GM12878 (cell line): ENCODE measurements at regions not wholly inside any gene's neighbourhood (a gene's known extent, or its start where the extent isn't known, plus 50 kb on each side); places are given as distances from the start of the nearest gene placed in this dataset.

Experiments
- ATAC-seq: fragments of 200-7000 bp; cut with Tn5 transposase; 3 replicates; pipeline ENCODE4 v1.9.1; 2020; ENCODE audit warnings: mild to moderate bottlenecking, moderate library complexity
- BruUV-seq: library from RNA; stranded (reverse); fragments of 400-500 nt; replicated peaks from 2 replicates; lab custom pipeline; 2021; lab: Mats Ljungman, UMichigan
- CTCF ChIA-PET: fragments of 300-600 bp; sonication (Branson Sonifier 250); formaldehyde crosslinking; extraction: SDS; loops from one replicate; lab custom pipeline; 2021; ENCODE audit warnings: inconsistent platforms; lab: Yijun Ruan, JAX
- POLR2A ChIA-PET: fragments of 350-600 bp; formaldehyde crosslinking; extraction: SDS; loops from one replicate; lab custom pipeline; 2021; ENCODE audit warnings: inconsistent platforms; lab: Charles Lee
- RAD21 ChIA-PET: fragments of 300-600 bp; sonication (Branson Sonifier 250); formaldehyde crosslinking; loops from one replicate; lab custom pipeline; 2023; ENCODE audit warnings: antibody characterized with exemption; ENCODE audit not compliant: unreplicated experiment; lab: Charles Lee
- SMC1A ChIA-PET: fragments of 300-600 bp; sonication (Branson Sonifier 250); formaldehyde crosslinking; loops from one replicate; lab custom pipeline; 2023; ENCODE audit not compliant: unreplicated experiment, uncharacterized antibody; lab: Charles Lee
- DNase-seq: peaks from one replicate; pipeline ENCODE4 v3.0.0-alpha.2; 2011; ENCODE audit warnings: low read depth, low spot score
- FAIRE-seq: peaks from 3 replicates; lab custom pipeline; 2011; peaks lifted over from hg19 to GRCh38; lab: Jason Lieb, UNC
- H2AFZ ChIP-seq: 2 replicates; pipeline ENCODE4 v1.6.0; 2011; ENCODE audit warnings: low read depth, low read length, control low read depth; ENCODE audit not compliant: control insufficient read depth
- H3K27ac ChIP-seq: 2 replicates; pipeline ENCODE4 v1.5.1; 2011; ENCODE audit warnings: control low read depth; ENCODE audit not compliant: control insufficient read depth, insufficient read depth
- H3K27me3 ChIP-seq, 2 experiments: replicated peaks in 1 of 2; 2 replicates each; pipeline versions ENCODE4 v1.6.0 to v1.6.1; 2011; ENCODE audit warnings: low read length in 1 of 2; ENCODE audit not compliant: control insufficient read depth in 2 of 2, insufficient read depth in 2 of 2
- H3K36me3 ChIP-seq, 2 experiments: 2 replicates each; pipeline ENCODE4 v1.5.1; 2011; ENCODE audit warnings: low read length in 1 of 2; ENCODE audit not compliant: control insufficient read depth in 2 of 2, insufficient read depth in 2 of 2
- H3K4me1 ChIP-seq: 2 replicates; pipeline ENCODE4 v1.6.1; 2011; ENCODE audit warnings: mild to moderate bottlenecking, low read length, moderate library complexity, mixed read lengths; ENCODE audit not compliant: control insufficient read depth, insufficient read depth
- H3K4me2 ChIP-seq: 2 replicates; pipeline ENCODE4 v1.6.0; 2011; ENCODE audit warnings: control low read depth; ENCODE audit not compliant: control insufficient read depth, insufficient read depth
- H3K4me3 ChIP-seq: fragments of 200-600 bp; sonication (generic); 2 replicates; pipeline ENCODE4 v1.5.1; 2016
- H3K79me2 ChIP-seq: 2 replicates; pipeline ENCODE4 v1.6.0; 2011; ENCODE audit warnings: low read length; ENCODE audit not compliant: control insufficient read depth, insufficient read depth
- H3K9ac ChIP-seq: 2 replicates; pipeline ENCODE4 v1.8.0; 2011; ENCODE audit warnings: low read length, control low read depth, mixed read lengths; ENCODE audit not compliant: control insufficient read depth, insufficient read depth
- H3K9me3 ChIP-seq: replicated peaks from 3 replicates; pipeline ENCODE4 v1.5.1; 2011; ENCODE audit warnings: mild to moderate bottlenecking, low read length; ENCODE audit not compliant: control insufficient read depth, insufficient read depth
- H4K20me1 ChIP-seq: 2 replicates; pipeline ENCODE4 v1.6.0; 2011; ENCODE audit not compliant: control insufficient read depth, insufficient read depth
- CBX5 ChIP-seq: sonication (generic); IDR thresholded peaks from 2 replicates; pipeline ENCODE4 v1.6.1; 2016; ENCODE audit warnings: low read depth, moderate library complexity, mild to moderate bottlenecking, inconsistent platforms
- POLR2AphosphoS5 ChIP-seq: IDR thresholded peaks from 2 replicates; pipeline ENCODE4 v1.6.1; 2011; ENCODE audit warnings: mild to moderate bottlenecking, low read length, inconsistent platforms
- SREBF1 ChIP-seq: IDR thresholded peaks from 2 replicates; pipeline ENCODE4 v1.6.1; 2012; ENCODE audit warnings: mild to moderate bottlenecking, low read length
- ZBTB40 ChIP-seq: fragments of 450-650 bp; IDR thresholded peaks from 2 replicates; pipeline ENCODE4 v1.6.1; 2016; ENCODE audit warnings: mild to moderate bottlenecking, moderate library complexity, borderline replicate concordance
- WGBS: methylation state at CpG from one replicate; pipeline ENCODE4 v1.1.6; 2016; ENCODE audit warnings: low lambda C conversion rate; ENCODE audit not compliant: insufficient replicate concordance, insufficient coverage; ENCODE audit errors: missing lambda C conversion rate; 5-methylcytosine and 5-hydroxymethylcytosine counted together
- in situ Hi-C: fragments of 300-500 bp; cut with MboI; formaldehyde crosslinking; loops from 9 replicates; pipeline ENCODE4 v1.14.3; 2018; ENCODE audit warnings: mixed read lengths
- intact Hi-C: fragments of 100-400 bp; cut with micrococcal nuclease; formaldehyde crosslinking; loops from one replicate; pipeline ENCODE4 v1.14.2; 2022; ENCODE audit not compliant: unreplicated experiment

- no peak for TF ChIP-seq CBX5
- TF ChIP-seq POLR2AphosphoS5, result no peak
Measured at GRCh38 chr4:163269166-163269565, 63.2 kb downstream of the NPY1R start (continued).

GRCh38 chr4:163264934-163265333 lies 67.5 kb downstream of the NPY1R start:
- 0% methylated on average over 2 of the region's 2 CpGs for WGBS
- Histone ChIP-seq H3K9me3 (no peaks in the 10 kb centered on the region), H3K4me2 (no peak overlapping the region), H3K4me3 (no peak overlapping the region), H2AFZ (no peak overlapping the region), H3K36me3 (no peaks in the 10 kb centered on the region), H3K27ac (no peak overlapping the region), H3K9ac (no peak overlapping the region), H4K20me1 (no peaks in the 10 kb centered on the region), H3K27me3 (no peaks in the 10 kb centered on the region), H3K4me1 (no peaks in the 10 kb centered on the region), H3K79me2 (no peaks in the 10 kb centered on the region)
- SMC1A ChIA-PET, result no interaction called here
- no peak for DNase-seq
- no TSS peak for BruUV-seq
- POLR2A ChIA-PET, result no interaction called here
- CTCF ChIA-PET, result no interaction called here
- no peak for ATAC-seq
- no peak for TF ChIP-seq ZBTB40
- no peak for TF ChIP-seq SREBF1
- intact Hi-C loops, result no loop called here
- in situ Hi-C loops, result no loop called here
- no peak for FAIRE-seq
- RAD21 ChIA-PET, result no interaction called here
